Thyroid gland (tissue), 4 donors: ENCODE measurements at regions not wholly inside any gene's neighbourhood (a gene's known extent, or its start where the extent isn't known, plus 50 kb on each side); places are given as distances from the start of the nearest gene placed in this dataset.

ENCODE experiments used
- POLR2A ChIP-seq, 2 donors: fragments of 450-650 bp; IDR thresholded peaks; one replicate each; pipeline ENCODE4 v1.6.1; 2017; ENCODE audit warnings: antibody characterized with exemption in 2 of 2, mild to moderate bottlenecking in 2 of 2, moderate library complexity in 1 of 2
- TF ChIP-seq, protein P1 (sequence below), 6 experiments: fragments of 200-600 bp in 3 of 6; fragments of 450-650 bp in 3 of 6; sonication (generic) in 3 of 6; IDR thresholded peaks; one replicate each; pipeline ENCODE4 v1.5.1; 2016 to 2019; ENCODE audit warnings: antibody characterized with exemption in 6 of 6, mild to moderate bottlenecking in 2 of 6, inconsistent platforms in 1 of 6, moderate library complexity in 1 of 6

DNA sequence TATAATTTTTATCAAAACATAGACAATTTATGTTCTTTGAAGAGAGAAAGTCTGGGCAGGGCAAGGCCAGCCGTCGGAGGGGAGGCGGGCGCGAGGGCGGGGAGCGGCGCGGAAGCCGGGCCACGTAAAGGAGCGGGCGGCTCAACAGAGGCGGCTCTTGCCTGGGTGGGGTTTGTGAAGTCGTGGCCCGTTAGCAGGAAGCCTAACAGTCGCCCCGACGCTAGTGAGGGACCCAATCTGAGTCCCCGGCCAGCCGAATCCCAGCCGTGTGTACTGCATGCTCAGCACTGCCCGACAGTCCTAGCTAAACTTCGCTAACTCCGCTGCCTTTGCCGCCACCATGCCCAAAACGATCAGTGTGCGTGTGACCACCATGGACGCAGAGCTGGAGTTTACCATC, 1129.2 kb downstream of the CDH9 start:
- TF ChIP-seq, protein P1, sequence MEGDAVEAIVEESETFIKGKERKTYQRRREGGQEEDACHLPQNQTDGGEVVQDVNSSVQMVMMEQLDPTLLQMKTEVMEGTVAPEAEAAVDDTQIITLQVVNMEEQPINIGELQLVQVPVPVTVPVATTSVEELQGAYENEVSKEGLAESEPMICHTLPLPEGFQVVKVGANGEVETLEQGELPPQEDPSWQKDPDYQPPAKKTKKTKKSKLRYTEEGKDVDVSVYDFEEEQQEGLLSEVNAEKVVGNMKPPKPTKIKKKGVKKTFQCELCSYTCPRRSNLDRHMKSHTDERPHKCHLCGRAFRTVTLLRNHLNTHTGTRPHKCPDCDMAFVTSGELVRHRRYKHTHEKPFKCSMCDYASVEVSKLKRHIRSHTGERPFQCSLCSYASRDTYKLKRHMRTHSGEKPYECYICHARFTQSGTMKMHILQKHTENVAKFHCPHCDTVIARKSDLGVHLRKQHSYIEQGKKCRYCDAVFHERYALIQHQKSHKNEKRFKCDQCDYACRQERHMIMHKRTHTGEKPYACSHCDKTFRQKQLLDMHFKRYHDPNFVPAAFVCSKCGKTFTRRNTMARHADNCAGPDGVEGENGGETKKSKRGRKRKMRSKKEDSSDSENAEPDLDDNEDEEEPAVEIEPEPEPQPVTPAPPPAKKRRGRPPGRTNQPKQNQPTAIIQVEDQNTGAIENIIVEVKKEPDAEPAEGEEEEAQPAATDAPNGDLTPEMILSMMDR (IDR thresholded peaks at IDR 0.05): no peak
- no peak for TF ChIP-seq POLR2A (IDR thresholded peaks at IDR 0.05)
